Neutrophil (primary cell): ENCODE measurements at regions not wholly inside any gene's neighbourhood (a gene's known extent, or its start where the extent isn't known, plus 50 kb on each side); places are given as distances from the start of the nearest gene placed in this dataset.

Experiments used
- H3K27ac ChIP-seq: fragments of 200-600 bp; sonication (generic); 2 replicates; pipeline ENCODE4 v1.5.1; 2016; ENCODE audit warnings: mild to moderate bottlenecking, moderate library complexity
- H3K27me3 ChIP-seq: fragments of 200-600 bp; sonication (generic); 2 replicates; pipeline ENCODE4 v1.6.0; 2016; ENCODE audit warnings: mild to moderate bottlenecking
- H3K36me3 ChIP-seq: fragments of 200-600 bp; sonication (generic); 2 replicates; pipeline ENCODE4 v1.5.1; 2017
- H3K4me1 ChIP-seq, 2 experiments: fragments of 200-600 bp in 1 of 2; sonication (generic) in 1 of 2; 1 replicate in 1 of 2; 2 replicates in 1 of 2; pipeline versions ENCODE4 v1.5.1 to v1.6.1; 2013 to 2016; ENCODE audit warnings: low read depth in 1 of 2, low read length in 1 of 2, mild to moderate bottlenecking in 1 of 2, moderate library complexity in 1 of 2; ENCODE audit not compliant: control insufficient read depth in 1 of 2, insufficient read depth in 1 of 2
- H3K4me3 ChIP-seq, 2 experiments: fragments of 200-600 bp in 1 of 2; sonication (generic) in 1 of 2; 1 replicate in 1 of 2; 2 replicates in 1 of 2; pipeline ENCODE4 v1.5.1; 2013 to 2016; ENCODE audit warnings: low read depth in 1 of 2, low read length in 1 of 2, mild to moderate bottlenecking in 1 of 2, moderate library complexity in 1 of 2
- H3K9me3 ChIP-seq: fragments of 200-600 bp; sonication (generic); 2 replicates; pipeline ENCODE4 v1.5.1; 2016
- CTCF ChIP-seq: fragments of 200-600 bp; sonication (generic); IDR thresholded peaks from 2 replicates; pipeline ENCODE4 v1.5.1; 2016; ENCODE audit warnings: antibody characterized with exemption

- no peaks in the 10 kb centered on the region for H3K27me3 ChIP-seq
Measured at GRCh38 chr13:107961849-107962608, 253.3 kb downstream of the LIG4 start.

GRCh38 chr13:107960301-107960700, 255.0 kb downstream of the LIG4 start:
- no peak overlapping the region for H3K27ac ChIP-seq
- no peaks in the 10 kb centered on the region for H3K4me1 ChIP-seq
- no peaks in the 10 kb centered on the region for H3K36me3 ChIP-seq
- no peaks in the 10 kb centered on the region for H3K9me3 ChIP-seq
- TF ChIP-seq CTCF, result no peak
- no peak overlapping the region for H3K4me3 ChIP-seq
- H3K27me3 ChIP-seq, result no peaks in the 10 kb centered on the region

More at GRCh38 chr13:107961849-107962608, 253.3 kb downstream of the LIG4 start:
- Histone ChIP-seq H3K9me3 (no peaks in the 10 kb centered on the region), H3K36me3 (no peaks in the 10 kb centered on the region), H3K4me1 (no peaks in the 10 kb centered on the region), H3K27ac (no peak overlapping the region), H3K4me3 (no peak overlapping the region)
- TF ChIP-seq CTCF, result no peak

- no peaks in the 10 kb centered on the region for H3K4me1 ChIP-seq
- no peaks in the 10 kb centered on the region for H3K27me3 ChIP-seq
- H3K36me3 ChIP-seq, result no peaks in the 10 kb centered on the region
- H3K9me3 ChIP-seq, result no peaks in the 10 kb centered on the region
- no peak for TF ChIP-seq CTCF
- no peak overlapping the region for H3K27ac ChIP-seq
- H3K4me3 ChIP-seq, result no peak overlapping the region
Measured at GRCh38 chr13:107956889-107957288, 258.4 kb downstream of the LIG4 start.

GRCh38 chr13:107942030-107942617, 273.2 kb downstream of the LIG4 start:
- H3K36me3 ChIP-seq, result no peaks in the 10 kb centered on the region
- H3K4me1 ChIP-seq, result no peaks in the 10 kb centered on the region
- H3K27me3 ChIP-seq, result no peaks in the 10 kb centered on the region
- no peak overlapping the region for H3K4me3 ChIP-seq
- H3K9me3 ChIP-seq, result no peaks in the 10 kb centered on the region
- H3K27ac ChIP-seq, result no peak overlapping the region
- no peak for TF ChIP-seq CTCF

- Histone ChIP-seq H3K4me1 (no peaks in the 10 kb centered on the region), H3K27ac (no peak overlapping the region), H3K36me3 (no peaks in the 10 kb centered on the region), H3K4me3 (no peak overlapping the region), H3K27me3 (no peaks in the 10 kb centered on the region), H3K9me3 (no peaks in the 10 kb centered on the region)
- no peak for TF ChIP-seq CTCF
Measured at GRCh38 chr13:107941345-107942029, 273.8 kb downstream of the LIG4 start.
